Vagina (tissue), 2 donors: ENCODE measurements at regions not wholly inside any gene's neighbourhood (a gene's known extent, or its start where the extent isn't known, plus 50 kb on each side); places are given as distances from the start of the nearest gene placed in this dataset.

ENCODE experiments used
- DNase-seq, 2 donors: peaks; one replicate each; pipeline ENCODE4 v3.0.0-alpha.2; 2017; ENCODE audit errors: extremely low spot score in 2 of 2
- H3K27ac ChIP-seq: fragments of 200-600 bp; sonication (generic); one replicate; pipeline ENCODE4 v1.5.1; 2019
- H3K27me3 ChIP-seq: fragments of 200-600 bp; sonication (generic); one replicate; pipeline ENCODE4 v1.5.1; 2019
- H3K36me3 ChIP-seq, 2 donors: fragments of 200-600 bp; sonication (generic); one replicate each; pipeline ENCODE4 v1.5.1; 2017 to 2019
- H3K4me1 ChIP-seq: fragments of 200-600 bp; sonication (generic); one replicate; pipeline ENCODE4 v1.5.1; 2019
- H3K4me3 ChIP-seq, 2 donors: fragments of 200-600 bp; sonication (generic); 1 replicate in 1 of 2; 2 replicates in 1 of 2; pipeline ENCODE4 v1.5.1; 2016 to 2019
- H3K9me3 ChIP-seq: fragments of 200-600 bp; sonication (generic); one replicate; pipeline ENCODE4 v1.5.1; 2019
- POLR2A ChIP-seq, 2 donors: fragments of 450-650 bp; IDR thresholded peaks; one replicate each; pipeline ENCODE4 v1.6.1; 2017; ENCODE audit warnings: antibody characterized with exemption in 2 of 2, mild to moderate bottlenecking in 2 of 2, moderate library complexity in 2 of 2
- POLR2AphosphoS5 ChIP-seq, 2 donors: sonication (generic); formaldehyde crosslinking; IDR thresholded peaks; one replicate each; pipeline ENCODE4 v1.9.0; 2017; ENCODE audit warnings: antibody characterized with exemption in 2 of 2, mild to moderate bottlenecking in 2 of 2, low read depth in 1 of 2; ENCODE audit not compliant: insufficient read depth in 1 of 2
- intact Hi-C: fragments of 100-400 bp; cut with DNase I; formaldehyde crosslinking; loops from one replicate; pipeline ENCODE4 v1.15.1; 2023
- TF ChIP-seq, protein P1 (sequence below), 3 experiments: fragments of 450-650 bp in 2 of 3; fragments of 200-600 bp in 1 of 3; sonication (generic) in 1 of 3; IDR thresholded peaks; one replicate each; pipeline ENCODE4 v1.5.1; 2017 to 2019; ENCODE audit warnings: antibody characterized with exemption in 3 of 3, mild to moderate bottlenecking in 2 of 3, moderate library complexity in 2 of 3

DNA sequence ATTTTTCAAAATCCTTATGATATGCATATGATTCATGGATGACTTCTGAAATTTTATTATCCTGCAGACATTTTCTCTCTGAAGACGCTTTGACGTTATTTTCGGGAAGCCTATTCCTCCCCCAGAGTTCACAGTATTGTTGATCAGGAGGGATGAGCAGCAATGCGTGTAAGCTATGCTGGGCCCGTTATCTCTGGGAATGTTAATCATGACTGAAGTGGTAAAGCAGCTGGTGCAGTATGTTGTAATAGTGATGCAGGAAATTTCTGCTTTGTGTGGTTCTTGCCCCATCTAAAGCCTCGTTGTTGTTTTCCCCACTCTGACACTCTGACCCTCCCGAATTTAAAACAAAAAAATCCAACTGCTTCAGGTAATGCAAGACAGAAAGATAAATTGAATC lies 1797.8 kb upstream of the WWC1 start:
- DNase-seq = no peak
- Histone ChIP-seq H3K27me3 (no peaks in the 10 kb centered on the region), H3K9me3 (no peaks in the 10 kb centered on the region), H3K36me3 (no peaks in the 10 kb centered on the region), H3K4me3 (no peak overlapping the region), H3K27ac (no peak overlapping the region), H3K4me1 (no peaks in the 10 kb centered on the region)
- TF ChIP-seq POLR2AphosphoS5 (IDR thresholded peaks at IDR 0.05; ENCODE audit: insufficient read depth in 1 of 2, low read depth in 1 of 2) (no peak), POLR2A (IDR thresholded peaks at IDR 0.05) (no peak)
- TF ChIP-seq, protein P1, sequence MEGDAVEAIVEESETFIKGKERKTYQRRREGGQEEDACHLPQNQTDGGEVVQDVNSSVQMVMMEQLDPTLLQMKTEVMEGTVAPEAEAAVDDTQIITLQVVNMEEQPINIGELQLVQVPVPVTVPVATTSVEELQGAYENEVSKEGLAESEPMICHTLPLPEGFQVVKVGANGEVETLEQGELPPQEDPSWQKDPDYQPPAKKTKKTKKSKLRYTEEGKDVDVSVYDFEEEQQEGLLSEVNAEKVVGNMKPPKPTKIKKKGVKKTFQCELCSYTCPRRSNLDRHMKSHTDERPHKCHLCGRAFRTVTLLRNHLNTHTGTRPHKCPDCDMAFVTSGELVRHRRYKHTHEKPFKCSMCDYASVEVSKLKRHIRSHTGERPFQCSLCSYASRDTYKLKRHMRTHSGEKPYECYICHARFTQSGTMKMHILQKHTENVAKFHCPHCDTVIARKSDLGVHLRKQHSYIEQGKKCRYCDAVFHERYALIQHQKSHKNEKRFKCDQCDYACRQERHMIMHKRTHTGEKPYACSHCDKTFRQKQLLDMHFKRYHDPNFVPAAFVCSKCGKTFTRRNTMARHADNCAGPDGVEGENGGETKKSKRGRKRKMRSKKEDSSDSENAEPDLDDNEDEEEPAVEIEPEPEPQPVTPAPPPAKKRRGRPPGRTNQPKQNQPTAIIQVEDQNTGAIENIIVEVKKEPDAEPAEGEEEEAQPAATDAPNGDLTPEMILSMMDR (IDR thresholded peaks at IDR 0.05) = no peak
- intact Hi-C loops = no loop called here

DNA sequence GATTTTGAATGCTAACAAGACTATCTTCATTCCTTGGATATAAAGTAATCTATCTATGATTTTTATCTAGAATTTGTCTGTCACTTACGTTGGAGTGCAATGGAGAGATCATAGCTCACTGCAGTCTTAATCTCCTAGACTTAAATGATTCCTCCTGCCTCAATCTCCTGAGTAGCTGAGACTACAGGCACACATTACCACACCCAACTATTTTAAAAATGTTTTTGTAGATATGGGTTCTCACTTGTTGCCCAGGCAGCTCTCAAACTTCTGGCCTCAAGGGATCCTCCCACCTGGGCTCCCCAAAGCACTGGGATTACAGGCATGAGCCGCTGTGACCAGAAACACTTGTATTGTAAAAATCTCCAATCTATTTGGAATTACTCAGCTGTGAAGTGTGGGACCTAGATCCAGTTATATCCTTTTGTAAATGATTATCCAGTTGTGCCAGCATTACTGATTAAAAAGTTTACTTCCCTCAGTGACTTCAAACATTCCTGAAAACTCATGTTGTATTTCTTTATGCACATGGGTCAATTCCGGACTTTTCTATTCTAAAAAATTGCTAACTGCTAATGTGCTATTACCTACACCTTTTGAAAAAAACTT lies 1793.8 kb upstream of the WWC1 start:
- Histone ChIP-seq H3K36me3 (no peaks in the 10 kb centered on the region), H3K27ac (no peak overlapping the region), H3K4me3 (no peak overlapping the region), H3K4me1 (no peaks in the 10 kb centered on the region), H3K9me3 (no peaks in the 10 kb centered on the region), H3K27me3 (no peaks in the 10 kb centered on the region)
- TF ChIP-seq POLR2A (IDR thresholded peaks at IDR 0.05) (no peak), POLR2AphosphoS5 (IDR thresholded peaks at IDR 0.05; ENCODE audit: insufficient read depth in 1 of 2, low read depth in 1 of 2) (no peak)
- TF ChIP-seq, protein P1 (IDR thresholded peaks at IDR 0.05) = no peak
- no peak for DNase-seq
- intact Hi-C loops = no loop called here

DNA sequence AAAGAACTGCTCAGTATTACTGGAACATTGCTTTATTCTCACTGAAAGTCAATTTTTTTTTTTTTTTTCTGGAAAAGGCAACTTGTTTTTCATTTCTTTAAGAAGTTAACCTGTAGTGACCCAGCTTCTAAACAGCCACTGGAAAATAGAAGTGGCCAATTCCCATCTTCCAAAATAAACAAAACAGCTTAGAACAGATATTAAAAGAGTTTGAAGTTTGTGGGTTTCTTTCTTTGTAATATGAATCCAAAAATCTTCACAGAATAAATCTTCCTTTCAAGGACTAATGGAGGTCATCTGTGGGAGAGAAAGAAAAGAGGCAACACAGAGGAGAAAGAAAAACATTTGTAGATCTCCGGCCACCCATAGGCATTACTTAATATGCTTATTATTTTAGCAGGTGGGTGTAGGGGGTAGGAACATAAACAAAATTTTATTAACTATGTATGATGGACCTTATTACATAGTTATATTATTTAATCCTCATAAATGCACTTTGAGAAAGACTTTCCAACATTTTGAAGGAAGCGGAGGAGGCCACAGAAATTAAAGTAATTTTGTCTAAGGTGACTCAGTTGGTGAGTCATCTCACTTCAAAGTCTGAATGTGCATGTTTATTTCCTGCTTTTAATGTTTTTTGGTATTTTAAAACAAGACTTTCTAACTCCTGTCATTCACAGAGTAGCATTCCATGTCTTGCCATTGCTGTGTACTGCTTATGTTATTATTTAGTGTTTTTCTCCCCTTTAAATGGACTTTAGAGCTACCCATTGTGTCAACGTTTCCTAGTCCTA lies 1791.8 kb upstream of the WWC1 start:
- no peaks in the 10 kb centered on the region for H3K36me3 ChIP-seq
- H3K9me3 ChIP-seq = no peaks in the 10 kb centered on the region
- no peaks in the 10 kb centered on the region for H3K27me3 ChIP-seq
- intact Hi-C loops = no loop called here
- H3K27ac ChIP-seq = no peak overlapping the region
- no peak overlapping the region for H3K4me3 ChIP-seq
- no peaks in the 10 kb centered on the region for H3K4me1 ChIP-seq
- TF ChIP-seq, protein P1 (IDR thresholded peaks at IDR 0.05) = no peak
- TF ChIP-seq POLR2A (IDR thresholded peaks at IDR 0.05) (no peak), POLR2AphosphoS5 (IDR thresholded peaks at IDR 0.05; ENCODE audit: insufficient read depth in 1 of 2, low read depth in 1 of 2) (no peak)
- DNase-seq = no peak

DNA sequence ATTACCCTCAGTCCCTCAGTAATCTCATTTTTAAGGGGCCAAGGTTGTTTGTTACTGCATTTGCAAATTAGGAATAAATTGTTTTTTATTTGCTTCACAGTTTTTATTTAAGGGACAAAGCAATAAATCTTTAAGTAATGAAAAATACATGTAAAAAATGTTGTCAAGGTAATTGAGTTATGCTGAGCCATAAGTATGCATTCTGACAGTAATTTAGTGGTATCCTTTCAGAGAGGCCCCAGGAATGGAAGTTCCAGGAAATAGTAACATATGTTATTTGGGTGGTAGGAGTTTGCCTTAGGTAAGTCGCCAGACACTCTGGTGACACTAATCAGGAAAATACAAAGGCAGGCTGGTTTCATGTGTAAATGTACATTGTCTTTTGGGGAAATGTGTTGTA lies 1787.9 kb upstream of the WWC1 start:
- Histone ChIP-seq H3K27me3 (no peaks in the 10 kb centered on the region), H3K4me1 (no peaks in the 10 kb centered on the region), H3K9me3 (no peaks in the 10 kb centered on the region), H3K27ac (no peak overlapping the region), H3K36me3 (no peaks in the 10 kb centered on the region), H3K4me3 (no peak overlapping the region)
- TF ChIP-seq POLR2A (IDR thresholded peaks at IDR 0.05) (no peak), POLR2AphosphoS5 (IDR thresholded peaks at IDR 0.05; ENCODE audit: insufficient read depth in 1 of 2, low read depth in 1 of 2) (no peak)
- TF ChIP-seq, protein P1 (IDR thresholded peaks at IDR 0.05) = no peak
- no peak for DNase-seq
- intact Hi-C loops = no loop called here

DNA sequence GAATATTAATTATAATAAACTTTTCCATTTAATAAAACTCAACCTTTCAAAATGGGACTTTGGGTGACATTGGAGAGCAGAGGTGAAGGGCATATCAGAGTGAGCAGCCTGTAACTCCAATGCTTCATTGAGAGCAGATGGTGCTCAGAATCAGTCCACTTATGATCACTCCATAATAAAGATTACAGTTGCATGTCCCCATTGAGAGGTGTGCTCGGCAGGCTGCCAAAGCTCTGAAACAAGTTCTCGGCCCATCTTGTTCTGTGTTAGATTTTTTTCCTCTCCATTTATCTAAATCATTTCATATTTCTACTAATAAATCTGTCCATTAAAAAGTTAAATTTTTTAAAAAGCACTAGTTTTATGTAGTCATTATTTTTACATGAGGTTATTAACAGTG lies 1786.4 kb upstream of the WWC1 start:
- no peak overlapping the region for H3K4me3 ChIP-seq
- no peaks in the 10 kb centered on the region for H3K27me3 ChIP-seq
- no peak overlapping the region for H3K27ac ChIP-seq
- no peaks in the 10 kb centered on the region for H3K4me1 ChIP-seq
- H3K9me3 ChIP-seq = no peaks in the 10 kb centered on the region
- no peak for DNase-seq
- H3K36me3 ChIP-seq = no peaks in the 10 kb centered on the region
- intact Hi-C loops = no loop called here
- TF ChIP-seq POLR2AphosphoS5 (IDR thresholded peaks at IDR 0.05; ENCODE audit: insufficient read depth in 1 of 2, low read depth in 1 of 2) = no peak
- TF ChIP-seq, protein P1 (IDR thresholded peaks at IDR 0.05) = no peak
